HEK293 (cell line): ENCODE measurements at regions not wholly inside any gene's neighbourhood (a gene's known extent, or its start where the extent isn't known, plus 50 kb on each side); places are given as distances from the start of the nearest gene placed in this dataset.

Source experiments
- CTCF ChIP-seq: fragments of 450-650 bp; formaldehyde crosslinking; IDR thresholded peaks from 2 replicates; pipeline ENCODE4 v1.5.1; 2016; ENCODE audit warnings: missing biosample characterization, missing genetic modification characterization
- PBX3 ChIP-seq: sonication (generic); formaldehyde crosslinking; IDR thresholded peaks from 2 replicates; pipeline ENCODE4 v1.8.1; 2022; ENCODE audit warnings: mild to moderate bottlenecking, moderate library complexity, missing genetic modification reagents
- ZNF140 ChIP-seq: fragments of 450-650 bp; formaldehyde crosslinking; IDR thresholded peaks from 2 replicates; pipeline ENCODE4 v1.5.1; 2016; ENCODE audit warnings: missing biosample characterization, missing genetic modification characterization
- ZNF221 ChIP-seq: fragments of 450-650 bp; formaldehyde crosslinking; IDR thresholded peaks from 2 replicates; pipeline ENCODE4 v1.5.1; 2017; ENCODE audit warnings: missing biosample characterization, missing genetic modification characterization, borderline replicate concordance

- TF ChIP-seq ZNF140 (no peak), CTCF (tag by site-specific recombination) (no peak), PBX3 (no peak), ZNF221 (tag by site-specific recombination) (no peak)
These were observed 323.5 kb downstream of the ZNF326 start for GRCh38 chr1:90318431-90318830.
